ENCODE measurements at regions not wholly inside any gene's neighbourhood (a gene's known extent, or its start where the extent isn't known, plus 50 kb on each side); places are given as distances from the start of the nearest gene placed in this dataset.

GRCh38 chr14:101005447-101005846, 101.9 kb upstream of the RTL1 start:
- no peak for TF ChIP-seq EZH2 (optimal IDR thresholded peaks at IDR 0.05; ENCODE audit: low read depth, low read length)
- TF ChIP-seq, protein P1, sequence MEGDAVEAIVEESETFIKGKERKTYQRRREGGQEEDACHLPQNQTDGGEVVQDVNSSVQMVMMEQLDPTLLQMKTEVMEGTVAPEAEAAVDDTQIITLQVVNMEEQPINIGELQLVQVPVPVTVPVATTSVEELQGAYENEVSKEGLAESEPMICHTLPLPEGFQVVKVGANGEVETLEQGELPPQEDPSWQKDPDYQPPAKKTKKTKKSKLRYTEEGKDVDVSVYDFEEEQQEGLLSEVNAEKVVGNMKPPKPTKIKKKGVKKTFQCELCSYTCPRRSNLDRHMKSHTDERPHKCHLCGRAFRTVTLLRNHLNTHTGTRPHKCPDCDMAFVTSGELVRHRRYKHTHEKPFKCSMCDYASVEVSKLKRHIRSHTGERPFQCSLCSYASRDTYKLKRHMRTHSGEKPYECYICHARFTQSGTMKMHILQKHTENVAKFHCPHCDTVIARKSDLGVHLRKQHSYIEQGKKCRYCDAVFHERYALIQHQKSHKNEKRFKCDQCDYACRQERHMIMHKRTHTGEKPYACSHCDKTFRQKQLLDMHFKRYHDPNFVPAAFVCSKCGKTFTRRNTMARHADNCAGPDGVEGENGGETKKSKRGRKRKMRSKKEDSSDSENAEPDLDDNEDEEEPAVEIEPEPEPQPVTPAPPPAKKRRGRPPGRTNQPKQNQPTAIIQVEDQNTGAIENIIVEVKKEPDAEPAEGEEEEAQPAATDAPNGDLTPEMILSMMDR (IDR thresholded peaks at IDR 0.05; ENCODE audit: low read length): no peak

All from MM.1S (cell line).